PC-3 (cell line): ENCODE measurements at regions not wholly inside any gene's neighbourhood (a gene's known extent, or its start where the extent isn't known, plus 50 kb on each side); places are given as distances from the start of the nearest gene placed in this dataset.

ENCODE experiments used
- ATAC-seq: fragments of 200-7000 bp; cut with Tn5 transposase; 2 replicates; pipeline ENCODE4 v1.9.1; 2020; ENCODE audit warnings: mild to moderate bottlenecking, moderate library complexity
- BruUV-seq: library from RNA; stranded (reverse); fragments of 400-500 nt; replicated peaks from 2 replicates; lab custom pipeline; 2021; lab: Mats Ljungman, UMichigan
- CTCF ChIA-PET: fragments of 300-600 bp; sonication (Branson Sonifier 250); formaldehyde crosslinking; loops from one replicate; lab custom pipeline; 2022; ENCODE audit warnings: antibody characterized with exemption; lab: Charles Lee
- POLR2A ChIA-PET: fragments of 300-600 bp; sonication (Branson Sonifier 250); formaldehyde crosslinking; loops from one replicate; lab custom pipeline; 2022; ENCODE audit warnings: antibody characterized with exemption; ENCODE audit not compliant: unreplicated experiment; lab: Charles Lee
- DNase-seq: peaks from one replicate; pipeline ENCODE4 v3.0.0-alpha.2; 2015
- H2AFZ ChIP-seq: fragments of 300-600 bp; sonication (generic); 2 replicates; pipeline ENCODE4 v1.6.0; 2016; ENCODE audit warnings: antibody characterized with exemption, low read length
- H3F3A ChIP-seq: fragments of 300-600 bp; sonication (generic); one replicate; pipeline ENCODE4 v1.6.0; 2017; ENCODE audit warnings: antibody characterized with exemption, low read length, control low read depth, mild to moderate bottlenecking; ENCODE audit not compliant: unreplicated experiment
- H3K27ac ChIP-seq: fragments of 300-600 bp; sonication (generic); 2 replicates; pipeline ENCODE4 v1.5.1; 2016; ENCODE audit warnings: mild to moderate bottlenecking, low read length
- H3K27me3 ChIP-seq: fragments of 300-600 bp; sonication (generic); 2 replicates; pipeline ENCODE4 v1.6.1; 2016; ENCODE audit warnings: low read length, mixed read lengths
- H3K36me3 ChIP-seq: fragments of 300-600 bp; sonication (generic); 2 replicates; pipeline ENCODE4 v1.6.1; 2016; ENCODE audit warnings: low read depth, mixed run types, low read length, mixed read lengths
- H3K4me1 ChIP-seq: fragments of 300-600 bp; sonication (generic); 2 replicates; pipeline ENCODE4 v1.5.1; 2016; ENCODE audit warnings: low read length; ENCODE audit not compliant: insufficient read depth
- H3K4me2 ChIP-seq: fragments of 300-600 bp; sonication (generic); 2 replicates; pipeline ENCODE4 v1.6.0; 2016; ENCODE audit warnings: low read length
- H3K4me3 ChIP-seq: fragments of 300-600 bp; sonication (generic); 2 replicates; pipeline ENCODE4 v1.5.1; 2016; ENCODE audit warnings: mild to moderate bottlenecking, low read length, mixed read lengths
- H3K79me2 ChIP-seq: fragments of 300-600 bp; sonication (generic); 2 replicates; pipeline ENCODE4 v1.6.1; 2017; ENCODE audit warnings: low read length, mixed read lengths
- H3K9ac ChIP-seq: fragments of 300-600 bp; sonication (generic); 2 replicates; pipeline ENCODE4 v1.6.0; 2016; ENCODE audit warnings: mild to moderate bottlenecking, low read length
- H3K9me2 ChIP-seq: fragments of 300-600 bp; sonication (generic); replicated peaks from 2 replicates; pipeline ENCODE4 v1.6.1; 2016; ENCODE audit warnings: mixed run types, low read length, mixed read lengths
- H3K9me3 ChIP-seq: fragments of 300-600 bp; sonication (generic); 2 replicates; pipeline ENCODE4 v1.6.1; 2016; ENCODE audit warnings: low read length, mixed read lengths
- H4K20me1 ChIP-seq: fragments of 300-600 bp; sonication (generic); 2 replicates; pipeline ENCODE4 v1.6.1; 2016; ENCODE audit warnings: low read length, mixed read lengths
- CTCF ChIP-seq: fragments of 300-600 bp; sonication (generic); conservative IDR thresholded peaks from 2 replicates; pipeline ENCODE4 v1.5.1; 2017; ENCODE audit warnings: antibody characterized with exemption, low read depth, mild to moderate bottlenecking, low read length
- EZH2 ChIP-seq: fragments of 300-600 bp; sonication (generic); IDR thresholded peaks from one replicate; pipeline ENCODE4 v1.6.1; 2017; ENCODE audit warnings: antibody characterized with exemption, mild to moderate bottlenecking, low read length; ENCODE audit not compliant: unreplicated experiment
- EZH2phosphoT487 ChIP-seq: fragments of 300-600 bp; sonication (generic); IDR thresholded peaks from 2 replicates; pipeline ENCODE4 v1.6.1; 2018; ENCODE audit warnings: mild to moderate bottlenecking, antibody characterized with exemption, low read length, borderline replicate concordance
- intact Hi-C: fragments of 100-400 bp; cut with micrococcal nuclease; formaldehyde crosslinking; loops from 2 replicates; pipeline ENCODE4 v1.9.0; 2023

GRCh38 chr11:127379686-127380085 is 379.1 kb upstream of the KIRREL3 start:
- H3K79me2 ChIP-seq: no peaks in the 10 kb centered on the region
- H3F3A ChIP-seq: no peaks in the 10 kb centered on the region
- no peaks in the 10 kb centered on the region for H3K36me3 ChIP-seq
- CTCF ChIA-PET: no interaction called here
- no peaks in the 10 kb centered on the region for H3K9me2 ChIP-seq
- no peak overlapping the region for H3K4me2 ChIP-seq
- POLR2A ChIA-PET: no interaction called here
- TF ChIP-seq EZH2phosphoT487 (no peak), CTCF (no peak), EZH2 (no peak)
- H3K4me3 ChIP-seq: no peak overlapping the region
- no peak overlapping the region for H2AFZ ChIP-seq
- H3K9me3 ChIP-seq: no peaks in the 10 kb centered on the region
- no peak for DNase-seq
- no peak overlapping the region for H3K27ac ChIP-seq
- no peak for ATAC-seq
- H3K4me1 ChIP-seq: no peaks in the 10 kb centered on the region
- no TSS peak for BruUV-seq
- intact Hi-C loops: no loop called here
- no peaks in the 10 kb centered on the region for H4K20me1 ChIP-seq
- no peaks in the 10 kb centered on the region for H3K27me3 ChIP-seq
- no peak overlapping the region for H3K9ac ChIP-seq

- Histone ChIP-seq H3K9me3 (no peaks in the 10 kb centered on the region), H3K27me3 (no peaks in the 10 kb centered on the region; the same call in 1 of the 2 replicates), H3K9me2 (no peaks in the 10 kb centered on the region), H3K27ac (no peak overlapping the region), H3K79me2 (no peaks in the 10 kb centered on the region), H3F3A (no peaks in the 10 kb centered on the region), H4K20me1 (no peaks in the 10 kb centered on the region), H2AFZ (no peak overlapping the region), H3K9ac (no peak overlapping the region), H3K4me1 (no peaks in the 10 kb centered on the region), H3K36me3 (no peaks in the 10 kb centered on the region), H3K4me2 (no peak overlapping the region), H3K4me3 (no peak overlapping the region)
- DNase-seq (no peak), ATAC-seq (no peak)
- ChIA-PET CTCF (no interaction called here), POLR2A (no interaction called here)
- no TSS peak for BruUV-seq
- TF ChIP-seq EZH2phosphoT487: no peak
- TF ChIP-seq CTCF: no peak
- no peak for TF ChIP-seq EZH2
- intact Hi-C loops: no loop called here
Measured at GRCh38 chr11:127376301-127376700, 375.7 kb upstream of the KIRREL3 start.

GRCh38 chr11:127369356-127369755 is 368.8 kb upstream of the KIRREL3 start:
- Histone ChIP-seq H3F3A (no peaks in the 10 kb centered on the region), H3K36me3 (no peaks in the 10 kb centered on the region), H3K4me3 (no peak overlapping the region), H3K27me3 (peaks cover 2% of the 10 kb centered on the region; the same call in 1 of the 2 replicates), H3K9ac (no peak overlapping the region), H4K20me1 (no peaks in the 10 kb centered on the region), H2AFZ (no peak overlapping the region), H3K4me1 (no peaks in the 10 kb centered on the region), H3K27ac (no peak overlapping the region), H3K9me2 (no peaks in the 10 kb centered on the region), H3K9me3 (no peaks in the 10 kb centered on the region), H3K4me2 (no peak overlapping the region), H3K79me2 (no peaks in the 10 kb centered on the region)
- BruUV-seq: no TSS peak
- intact Hi-C loops: no loop called here
- ATAC-seq (no peak), DNase-seq (no peak)
- POLR2A ChIA-PET: no interaction called here
- no peak for TF ChIP-seq EZH2
- no peak for TF ChIP-seq CTCF
- TF ChIP-seq EZH2phosphoT487: no peak
- CTCF ChIA-PET: no interaction called here
